22Rv1 (cell line): ENCODE measurements at regions not wholly inside any gene's neighbourhood (a gene's known extent, or its start where the extent isn't known, plus 50 kb on each side); places are given as distances from the start of the nearest gene placed in this dataset.

ENCODE experiments used
- ZFX ChIP-seq: fragments of 450-650 bp; IDR thresholded peaks from 2 replicates; pipeline ENCODE4 v1.6.1; 2017; ENCODE audit warnings: antibody characterized with exemption, borderline replicate concordance
- TF ChIP-seq, protein P1 (sequence below): fragments of 450-650 bp; IDR thresholded peaks from 2 replicates; pipeline ENCODE4 v1.5.1; 2017; ENCODE audit warnings: mild to moderate bottlenecking

- TF ChIP-seq, protein P1, sequence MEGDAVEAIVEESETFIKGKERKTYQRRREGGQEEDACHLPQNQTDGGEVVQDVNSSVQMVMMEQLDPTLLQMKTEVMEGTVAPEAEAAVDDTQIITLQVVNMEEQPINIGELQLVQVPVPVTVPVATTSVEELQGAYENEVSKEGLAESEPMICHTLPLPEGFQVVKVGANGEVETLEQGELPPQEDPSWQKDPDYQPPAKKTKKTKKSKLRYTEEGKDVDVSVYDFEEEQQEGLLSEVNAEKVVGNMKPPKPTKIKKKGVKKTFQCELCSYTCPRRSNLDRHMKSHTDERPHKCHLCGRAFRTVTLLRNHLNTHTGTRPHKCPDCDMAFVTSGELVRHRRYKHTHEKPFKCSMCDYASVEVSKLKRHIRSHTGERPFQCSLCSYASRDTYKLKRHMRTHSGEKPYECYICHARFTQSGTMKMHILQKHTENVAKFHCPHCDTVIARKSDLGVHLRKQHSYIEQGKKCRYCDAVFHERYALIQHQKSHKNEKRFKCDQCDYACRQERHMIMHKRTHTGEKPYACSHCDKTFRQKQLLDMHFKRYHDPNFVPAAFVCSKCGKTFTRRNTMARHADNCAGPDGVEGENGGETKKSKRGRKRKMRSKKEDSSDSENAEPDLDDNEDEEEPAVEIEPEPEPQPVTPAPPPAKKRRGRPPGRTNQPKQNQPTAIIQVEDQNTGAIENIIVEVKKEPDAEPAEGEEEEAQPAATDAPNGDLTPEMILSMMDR: no peak
- TF ChIP-seq ZFX: no peak
These were observed 95.3 kb downstream of the EDN3 start for GRCh38 chr20:59395729-59396128.
